ENCODE measurements at regions not wholly inside any gene's neighbourhood (a gene's known extent, or its start where the extent isn't known, plus 50 kb on each side); places are given as distances from the start of the nearest gene placed in this dataset.

GRCh38 chr14:95033682-95034632 lies 123.4 kb downstream of the DICER1 start:
- TF ChIP-seq SIN3A (IDR thresholded peaks at IDR 0.05; ENCODE audit: low read depth, low read length) (no peak), LARP7 (IDR thresholded peaks at IDR 0.05) (no peak), EZH2 (IDR thresholded peaks at IDR 0.05; ENCODE audit: borderline replicate concordance, control insufficient read depth, low read depth, low read length) (no peak), POLR2A (IDR thresholded peaks at IDR 0.05; ENCODE audit: low read depth, low read length) (no peak), SP1 (IDR thresholded peaks at IDR 0.05; ENCODE audit: low read depth, low read length) (no peak)
- TF ChIP-seq, protein P1, sequence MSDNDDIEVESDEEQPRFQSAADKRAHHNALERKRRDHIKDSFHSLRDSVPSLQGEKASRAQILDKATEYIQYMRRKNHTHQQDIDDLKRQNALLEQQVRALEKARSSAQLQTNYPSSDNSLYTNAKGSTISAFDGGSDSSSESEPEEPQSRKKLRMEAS (IDR thresholded peaks at IDR 0.05; ENCODE audit: low read depth, low read length): no peak

Measured in GM12878 (cell line).